OCI-LY7 (cell line): ENCODE measurements at regions not wholly inside any gene's neighbourhood (a gene's known extent, or its start where the extent isn't known, plus 50 kb on each side); places are given as distances from the start of the nearest gene placed in this dataset.

Source experiments
- BruUV-seq: library from RNA; stranded (reverse); fragments of 400-500 nt; replicated peaks from 2 replicates; lab custom pipeline; 2021; lab: Mats Ljungman, UMichigan
- CTCF ChIA-PET: fragments of 300-600 bp; sonication (Branson Sonifier 250); formaldehyde crosslinking; loops from one replicate; lab custom pipeline; 2022; ENCODE audit warnings: antibody characterized with exemption; ENCODE audit not compliant: unreplicated experiment; lab: Charles Lee
- POLR2A ChIA-PET: fragments of 300-600 bp; sonication (Branson Sonifier 250); formaldehyde crosslinking; loops from one replicate; lab custom pipeline; 2022; ENCODE audit warnings: antibody characterized with exemption; lab: Charles Lee
- DNase-seq: peaks from one replicate; pipeline ENCODE4 v3.0.0-alpha.2; 2015; ENCODE audit warnings: low spot score
- H2AFZ ChIP-seq: fragments of 200-600 bp; sonication (generic), shearing (Covaris generic); 2 replicates; pipeline ENCODE4 v1.6.1; 2014; ENCODE audit warnings: mild to moderate bottlenecking, antibody characterized with exemption, low read length, moderate library complexity
- H3K27ac ChIP-seq: fragments of 200-600 bp; sonication (generic); 2 replicates; pipeline ENCODE4 v1.5.1; 2014; ENCODE audit warnings: mixed run types, low read depth, mild to moderate bottlenecking, moderate library complexity, low read length, inconsistent platforms; ENCODE audit not compliant: poor library complexity, severe bottlenecking
- H3K36me3 ChIP-seq: fragments of 200-600 bp; sonication (generic); 2 replicates; pipeline ENCODE4 v1.6.1; 2014; ENCODE audit warnings: mild to moderate bottlenecking, antibody characterized with exemption, low read length, moderate library complexity, mixed read lengths; ENCODE audit not compliant: insufficient read depth
- H3K4me1 ChIP-seq: fragments of 200-600 bp; sonication (generic); 2 replicates; pipeline ENCODE4 v1.5.1; 2014; ENCODE audit warnings: mild to moderate bottlenecking, low read length; ENCODE audit not compliant: insufficient read depth, poor library complexity, severe bottlenecking
- H3K4me2 ChIP-seq: fragments of 200-600 bp; sonication (generic); 2 replicates; pipeline ENCODE4 v1.6.1; 2014; ENCODE audit warnings: mild to moderate bottlenecking, low read length
- H3K4me3 ChIP-seq: fragments of 200-600 bp; sonication (generic); 2 replicates; pipeline ENCODE4 v1.5.1; 2014; ENCODE audit warnings: mild to moderate bottlenecking, low read depth, low read length; ENCODE audit not compliant: poor library complexity, severe bottlenecking
- H3K79me2 ChIP-seq: fragments of 200-600 bp; sonication (generic); 2 replicates; pipeline ENCODE4 v1.6.1; 2016; ENCODE audit warnings: low read depth, mild to moderate bottlenecking, low read length, moderate library complexity, mixed read lengths; ENCODE audit not compliant: insufficient read depth
- H3K9me2 ChIP-seq: fragments of 200-600 bp; sonication (generic); 2 replicates; pipeline ENCODE4 v1.6.1; 2016; ENCODE audit warnings: mild to moderate bottlenecking, low read length, mixed read lengths; ENCODE audit not compliant: insufficient read depth
- H3K9me3 ChIP-seq: fragments of 200-600 bp; sonication (generic); 2 replicates; pipeline ENCODE4 v1.6.1; 2014; ENCODE audit warnings: mild to moderate bottlenecking, mixed run types, low read length, mixed read lengths
- H4K20me1 ChIP-seq: fragments of 200-600 bp; sonication (generic); 2 replicates; pipeline ENCODE4 v1.6.1; 2014; ENCODE audit warnings: mild to moderate bottlenecking, antibody characterized with exemption, low read length, moderate library complexity, mixed read lengths; ENCODE audit not compliant: insufficient read depth
- CTCF ChIP-seq: fragments of 200-600 bp; sonication (generic); conservative IDR thresholded peaks from 2 replicates; pipeline ENCODE4 v1.5.1; 2014; ENCODE audit warnings: mild to moderate bottlenecking, antibody characterized with exemption, low read length, moderate library complexity, mixed read lengths
- EZH2phosphoT487 ChIP-seq: fragments of 200-600 bp; sonication (generic); IDR thresholded peaks from 2 replicates; pipeline ENCODE4 v1.6.1; 2018; ENCODE audit warnings: low read depth, borderline replicate concordance, mild to moderate bottlenecking, mixed run types, antibody characterized with exemption, low read length, moderate library complexity, mixed read lengths
- intact Hi-C: fragments of 100-400 bp; cut with micrococcal nuclease; formaldehyde crosslinking; loops from one replicate; pipeline ENCODE4 v1.10.0; 2022; ENCODE audit not compliant: unreplicated experiment

- H3K4me3 ChIP-seq: no peak overlapping the region
- CTCF ChIA-PET: no interaction called here
These were observed 491.1 kb upstream of the ADGRL3 start for GRCh38 chr4:60709061-60709460.

GRCh38 chr4:60718874-60719273 lies 481.3 kb upstream of the ADGRL3 start:
- H3K4me3 ChIP-seq: no peak overlapping the region
- POLR2A ChIA-PET: no interaction called here
- H3K79me2 ChIP-seq: no peaks in the 10 kb centered on the region
- no peaks in the 10 kb centered on the region for H3K36me3 ChIP-seq
- no peak overlapping the region for H3K27ac ChIP-seq
- no TSS peak for BruUV-seq
- H3K4me2 ChIP-seq: no peak overlapping the region
- DNase-seq: no peak
- H3K4me1 ChIP-seq: no peaks in the 10 kb centered on the region
- no peak overlapping the region for H2AFZ ChIP-seq
- H3K9me3 ChIP-seq: no peaks in the 10 kb centered on the region
- intact Hi-C loops: no loop called here
- CTCF ChIA-PET: no interaction called here
- no peaks in the 10 kb centered on the region for H3K9me2 ChIP-seq
- TF ChIP-seq EZH2phosphoT487 (no peak), CTCF (no peak)
- no peaks in the 10 kb centered on the region for H4K20me1 ChIP-seq

More at GRCh38 chr4:60709061-60709460, 491.1 kb upstream of the ADGRL3 start:
- BruUV-seq: no TSS peak
- H3K79me2 ChIP-seq: no peaks in the 10 kb centered on the region
- no peak overlapping the region for H3K27ac ChIP-seq
- no peak overlapping the region for H3K4me2 ChIP-seq
- DNase-seq: no peak
- H3K36me3 ChIP-seq: no peaks in the 10 kb centered on the region
- H3K9me2 ChIP-seq: no peaks in the 10 kb centered on the region
- TF ChIP-seq CTCF: no peak
- no peak for TF ChIP-seq EZH2phosphoT487
- intact Hi-C loops: no loop called here
- POLR2A ChIA-PET: no interaction called here
- no peaks in the 10 kb centered on the region for H3K9me3 ChIP-seq
- no peaks in the 10 kb centered on the region for H3K4me1 ChIP-seq
- no peaks in the 10 kb centered on the region for H4K20me1 ChIP-seq
- H2AFZ ChIP-seq: no peak overlapping the region

- no peaks in the 10 kb centered on the region for H4K20me1 ChIP-seq
- TF ChIP-seq EZH2phosphoT487 (no peak), CTCF (no peak)
- H3K36me3 ChIP-seq: no peaks in the 10 kb centered on the region
- H3K4me3 ChIP-seq: no peak overlapping the region
- H3K4me1 ChIP-seq: no peaks in the 10 kb centered on the region
- intact Hi-C loops: no loop called here
- ChIA-PET CTCF (no interaction called here), POLR2A (interaction anchor here (1.1 kb wide), 1 partner anchor 11 kb away, joined by 5 read pairs; no protein-coding TSS in a partner anchor)
- no peak overlapping the region for H3K4me2 ChIP-seq
- no peak overlapping the region for H2AFZ ChIP-seq
- no TSS peak for BruUV-seq
- H3K9me2 ChIP-seq: no peaks in the 10 kb centered on the region
- H3K9me3 ChIP-seq: no peaks in the 10 kb centered on the region
- H3K79me2 ChIP-seq: no peaks in the 10 kb centered on the region
- no peak overlapping the region for H3K27ac ChIP-seq
- no peak for DNase-seq
These were observed 478.4 kb upstream of the ADGRL3 start for GRCh38 chr4:60721685-60722084.
